ENCODE measurements at regions not wholly inside any gene's neighbourhood (a gene's known extent, or its start where the extent isn't known, plus 50 kb on each side); places are given as distances from the start of the nearest gene placed in this dataset.
"Not testable (repeated sequence)": the region's sequence is repeated elsewhere in the genome, so short reads cannot be mapped to it uniquely, and the experiment has no call there.

- no peak for DNase-seq (ENCODE audit: low read depth in 4 of 6, low spot score in 6 of 6)
- WGBS (ENCODE audit: insufficient coverage): 67% methylated on average over 1 of the region's 4 CpGs
- Histone ChIP-seq H3K9me3 (ENCODE audit: control insufficient read depth, insufficient read depth, low read length) (no peaks in the 10 kb centered on the region), H3K27ac (ENCODE audit: low read depth, low read length) (no peak overlapping the region), H3K4me1 (ENCODE audit: control insufficient read depth, insufficient read depth, low read length) (no peaks in the 10 kb centered on the region), H3K36me3 (ENCODE audit: control insufficient read depth, insufficient read depth, low read length) (no peaks in the 10 kb centered on the region), H3K27me3 (ENCODE audit: control insufficient read depth, insufficient read depth, low read length) (no peaks in the 10 kb centered on the region), H3K4me3 (ENCODE audit: low read depth, low read length) (no peak overlapping the region)
These were observed 161.8 kb downstream of the NAA11 start for GRCh38 chr4:79163981-79164490.

- Histone ChIP-seq H3K9me3 (ENCODE audit: control insufficient read depth, insufficient read depth, low read length) (no peaks in the 10 kb centered on the region), H3K4me3 (ENCODE audit: low read depth, low read length) (no peak overlapping the region), H3K27ac (ENCODE audit: low read depth, low read length) (no peak overlapping the region), H3K27me3 (ENCODE audit: control insufficient read depth, insufficient read depth, low read length) (no peaks in the 10 kb centered on the region), H3K36me3 (ENCODE audit: control insufficient read depth, insufficient read depth, low read length) (no peaks in the 10 kb centered on the region), H3K4me1 (ENCODE audit: control insufficient read depth, insufficient read depth, low read length) (no peaks in the 10 kb centered on the region)
- 92% methylated on average over 2 of the region's 2 CpGs for WGBS (ENCODE audit: insufficient coverage)
- DNase-seq (ENCODE audit: low read depth in 4 of 6, low spot score in 6 of 6): no peak
These were observed 164.9 kb downstream of the NAA11 start for GRCh38 chr4:79160962-79161361.

DNA sequence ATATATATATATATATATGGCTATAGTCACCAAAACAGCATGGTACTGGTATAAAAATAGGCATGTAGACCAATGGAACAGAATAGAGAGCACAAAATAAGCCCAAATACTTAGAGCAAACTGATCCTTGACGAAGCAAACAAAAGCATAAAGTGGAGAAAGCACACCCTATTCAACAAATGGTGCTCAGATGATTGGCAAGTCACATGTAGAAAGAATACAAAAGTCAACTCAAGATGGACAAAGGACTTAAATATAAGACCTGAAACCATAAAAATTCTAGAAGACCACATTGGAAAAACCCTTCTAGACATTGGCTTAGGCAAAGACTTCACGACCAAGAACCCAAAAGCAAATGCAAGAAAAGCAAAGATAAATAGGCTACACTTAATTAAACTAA lies 167.2 kb downstream of the NAA11 start:
- not testable (repeated sequence) for H3K27ac ChIP-seq (ENCODE audit: low read depth, low read length); H3K4me1 ChIP-seq (ENCODE audit: control insufficient read depth, insufficient read depth, low read length); H3K27me3 ChIP-seq (ENCODE audit: control insufficient read depth, insufficient read depth, low read length); H3K36me3 ChIP-seq (ENCODE audit: control insufficient read depth, insufficient read depth, low read length); H3K9me3 ChIP-seq (ENCODE audit: control insufficient read depth, insufficient read depth, low read length); DNase-seq (ENCODE audit: low read depth in 4 of 6, low spot score in 6 of 6); H3K4me3 ChIP-seq (ENCODE audit: low read depth, low read length)
- WGBS (ENCODE audit: insufficient coverage): no CpG with 5 or more reads among the region's 2 CpGs

GRCh38 chr4:79155336-79155735 lies 170.5 kb downstream of the NAA11 start:
- no peaks in the 10 kb centered on the region for H3K36me3 ChIP-seq (ENCODE audit: control insufficient read depth, insufficient read depth, low read length)
- H3K4me1 ChIP-seq (ENCODE audit: control insufficient read depth, insufficient read depth, low read length): no peaks in the 10 kb centered on the region
- no peak overlapping the region for H3K27ac ChIP-seq (ENCODE audit: low read depth, low read length)
- no peak overlapping the region for H3K4me3 ChIP-seq (ENCODE audit: low read depth, low read length)
- H3K27me3 ChIP-seq (ENCODE audit: control insufficient read depth, insufficient read depth, low read length): no peaks in the 10 kb centered on the region
- H3K9me3 ChIP-seq (ENCODE audit: control insufficient read depth, insufficient read depth, low read length): peaks cover 4% of the 10 kb centered on the region
- WGBS (ENCODE audit: insufficient coverage): no CpG with 5 or more reads among the region's 3 CpGs
- peak in 1 of 6 donors; percentile 39 for DNase-seq (ENCODE audit: low read depth in 4 of 6, low spot score in 6 of 6)

DNA sequence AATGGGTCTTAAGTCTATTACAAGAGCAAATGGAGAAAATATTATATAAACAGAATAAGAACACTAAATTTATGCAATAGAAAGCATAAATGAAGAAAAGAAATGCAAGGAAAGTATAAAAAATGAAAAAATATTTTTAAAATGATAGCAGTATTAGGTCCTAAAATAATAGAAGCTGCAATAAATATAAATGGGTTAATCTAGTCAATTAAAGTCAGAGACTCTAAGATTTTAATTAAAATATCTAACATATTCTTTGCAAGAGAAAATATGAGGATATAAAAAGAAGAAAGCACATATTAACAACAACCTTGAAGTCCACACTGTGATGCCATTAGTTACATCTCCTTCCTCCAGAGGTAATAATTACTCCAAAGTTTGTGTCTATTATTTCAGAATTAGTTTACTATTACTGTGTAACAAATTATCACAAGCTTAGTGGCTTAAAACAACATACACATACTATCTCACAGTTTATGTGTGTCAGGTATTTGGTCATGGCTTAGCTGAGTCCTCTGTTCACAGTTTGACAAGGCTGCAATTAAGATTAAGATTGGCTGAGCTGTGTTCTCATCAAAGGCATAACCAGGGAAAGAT lies 174.9 kb downstream of the NAA11 start:
- DNase-seq (ENCODE audit: low read depth in 4 of 6, low spot score in 6 of 6): no peak
- Histone ChIP-seq H3K4me1 (ENCODE audit: control insufficient read depth, insufficient read depth, low read length) (no peaks in the 10 kb centered on the region), H3K36me3 (ENCODE audit: control insufficient read depth, insufficient read depth, low read length) (no peaks in the 10 kb centered on the region), H3K27me3 (ENCODE audit: control insufficient read depth, insufficient read depth, low read length) (no peaks in the 10 kb centered on the region), H3K27ac (ENCODE audit: low read depth, low read length) (no peak overlapping the region), H3K4me3 (ENCODE audit: low read depth, low read length) (no peak overlapping the region), H3K9me3 (ENCODE audit: control insufficient read depth, insufficient read depth, low read length) (peaks cover 4% of the 10 kb centered on the region)

- no CpG with 5 or more reads among the region's 2 CpGs for WGBS (ENCODE audit: insufficient coverage)
- no peaks in the 10 kb centered on the region for H3K4me1 ChIP-seq (ENCODE audit: control insufficient read depth, insufficient read depth, low read length)
- H3K36me3 ChIP-seq (ENCODE audit: control insufficient read depth, insufficient read depth, low read length): no peaks in the 10 kb centered on the region
- peaks cover 11% of the 10 kb centered on the region for H3K9me3 ChIP-seq (ENCODE audit: control insufficient read depth, insufficient read depth, low read length)
- H3K27me3 ChIP-seq (ENCODE audit: control insufficient read depth, insufficient read depth, low read length): no peaks in the 10 kb centered on the region
- H3K4me3 ChIP-seq (ENCODE audit: low read depth, low read length): no peak overlapping the region
- DNase-seq (ENCODE audit: low read depth in 4 of 6, low spot score in 6 of 6): no peak
- H3K27ac ChIP-seq (ENCODE audit: low read depth, low read length): no peak overlapping the region
These were observed 177.5 kb downstream of the NAA11 start for GRCh38 chr4:79148369-79148768.

DNA sequence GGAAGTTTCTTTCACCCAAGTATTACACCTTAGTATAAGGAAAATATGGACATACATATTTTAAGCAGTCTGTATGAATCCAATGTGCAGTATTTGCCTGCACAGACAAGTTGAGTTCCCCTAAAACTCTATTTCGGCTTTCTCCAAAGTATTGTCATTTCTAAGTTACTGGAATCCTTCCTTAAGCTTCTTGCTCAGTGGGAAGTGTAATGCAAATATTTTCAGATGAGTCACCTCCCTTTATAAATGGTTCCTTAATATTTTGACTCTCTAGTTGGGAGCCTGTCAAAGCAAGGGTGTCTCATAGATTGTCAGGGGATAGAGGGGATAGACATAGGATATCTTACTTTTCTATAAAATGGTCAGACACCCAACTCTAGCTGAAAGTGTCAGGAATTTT lies 178.6 kb downstream of the NAA11 start:
- DNase-seq (ENCODE audit: low read depth in 4 of 6, low spot score in 6 of 6): peak in 1 of 6 donors; percentile 8
- WGBS (ENCODE audit: insufficient coverage): no CpG with 5 or more reads among the region's 1 CpG
- no peaks in the 10 kb centered on the region for H3K36me3 ChIP-seq (ENCODE audit: control insufficient read depth, insufficient read depth, low read length)

GRCh38 chr4:79141530-79141929 lies 184.3 kb downstream of the NAA11 start:
- H3K27me3 ChIP-seq (ENCODE audit: control insufficient read depth, insufficient read depth, low read length): no peaks in the 10 kb centered on the region
- 53% methylated on average over 3 of the region's 3 CpGs for WGBS (ENCODE audit: insufficient coverage)
- no peaks in the 10 kb centered on the region for H3K4me1 ChIP-seq (ENCODE audit: control insufficient read depth, insufficient read depth, low read length)
- no peak for DNase-seq (ENCODE audit: low read depth in 4 of 6, low spot score in 6 of 6)
- H3K9me3 ChIP-seq (ENCODE audit: control insufficient read depth, insufficient read depth, low read length): peaks cover 7% of the 10 kb centered on the region
- H3K36me3 ChIP-seq (ENCODE audit: control insufficient read depth, insufficient read depth, low read length): no peaks in the 10 kb centered on the region
- no peak overlapping the region for H3K4me3 ChIP-seq (ENCODE audit: low read depth, low read length)
- no peak overlapping the region for H3K27ac ChIP-seq (ENCODE audit: low read depth, low read length)

More for the DNA sequence above, 178.6 kb downstream of the NAA11 start:
- no peak overlapping the region for H3K27ac ChIP-seq (ENCODE audit: low read depth, low read length)
- no peaks in the 10 kb centered on the region for H3K4me1 ChIP-seq (ENCODE audit: control insufficient read depth, insufficient read depth, low read length)
- H3K4me3 ChIP-seq (ENCODE audit: low read depth, low read length): no peak overlapping the region
- peaks cover 11% of the 10 kb centered on the region for H3K9me3 ChIP-seq (ENCODE audit: control insufficient read depth, insufficient read depth, low read length)
- H3K27me3 ChIP-seq (ENCODE audit: control insufficient read depth, insufficient read depth, low read length): no peaks in the 10 kb centered on the region

GRCh38 chr4:79134767-79135166 lies 191.1 kb downstream of the NAA11 start:
- Histone ChIP-seq H3K9me3 (ENCODE audit: control insufficient read depth, insufficient read depth, low read length) (peaks cover 4% of the 10 kb centered on the region), H3K27me3 (ENCODE audit: control insufficient read depth, insufficient read depth, low read length) (no peaks in the 10 kb centered on the region), H3K4me1 (ENCODE audit: control insufficient read depth, insufficient read depth, low read length) (no peaks in the 10 kb centered on the region), H3K27ac (ENCODE audit: low read depth, low read length) (no peak overlapping the region), H3K4me3 (ENCODE audit: low read depth, low read length) (no peak overlapping the region), H3K36me3 (ENCODE audit: control insufficient read depth, insufficient read depth, low read length) (no peaks in the 10 kb centered on the region)
- DNase-seq (ENCODE audit: low read depth in 4 of 6, low spot score in 6 of 6): no peak

DNA sequence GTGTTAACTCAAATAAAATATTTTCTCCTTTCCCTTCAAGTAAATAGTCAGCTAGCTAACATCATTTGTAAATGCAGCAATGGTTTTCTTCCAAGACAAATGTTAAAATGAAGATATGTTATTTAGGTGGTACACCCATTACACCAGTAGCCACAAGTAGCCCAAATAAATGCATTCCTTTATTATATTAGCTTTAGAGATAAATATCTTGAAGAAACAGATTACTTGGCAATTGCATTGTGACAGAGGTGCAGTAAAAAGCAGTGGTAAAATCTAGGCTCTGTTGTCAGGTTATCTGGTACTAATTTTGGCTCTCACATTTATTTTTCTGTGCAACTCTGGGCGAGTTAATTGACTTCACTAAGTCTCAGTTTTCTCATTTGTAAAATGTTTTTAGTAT lies 193.0 kb downstream of the NAA11 start:
- Histone ChIP-seq H3K27me3 (ENCODE audit: control insufficient read depth, insufficient read depth, low read length) (no peaks in the 10 kb centered on the region), H3K4me1 (ENCODE audit: control insufficient read depth, insufficient read depth, low read length) (no peaks in the 10 kb centered on the region)

More for the DNA sequence above, 193.0 kb downstream of the NAA11 start:
- Histone ChIP-seq H3K27ac (ENCODE audit: low read depth, low read length) (no peak overlapping the region), H3K9me3 (ENCODE audit: control insufficient read depth, insufficient read depth, low read length) (peaks cover 4% of the 10 kb centered on the region), H3K4me3 (ENCODE audit: low read depth, low read length) (no peak overlapping the region), H3K36me3 (ENCODE audit: control insufficient read depth, insufficient read depth, low read length) (no peaks in the 10 kb centered on the region)
- no peak for DNase-seq (ENCODE audit: low read depth in 4 of 6, low spot score in 6 of 6)
- no CpG with 5 or more reads among the region's 1 CpG for WGBS (ENCODE audit: insufficient coverage)
